Left ventricle myocardium inferior (tissue), 1 donor: ENCODE measurements at regions not wholly inside any gene's neighbourhood (a gene's known extent, or its start where the extent isn't known, plus 50 kb on each side); places are given as distances from the start of the nearest gene placed in this dataset.

Experiments used
- DNase-seq: peaks from one replicate; pipeline ENCODE4 v3.0.0-alpha.2; 2020
- H3K27ac ChIP-seq: fragments of 200-600 bp; replicated peaks from 2 replicates; pipeline ENCODE4 v1.8.0; 2021
- H3K27me3 ChIP-seq: fragments of 200-600 bp; 2 replicates; pipeline ENCODE4 v1.8.0; 2021; ENCODE audit warnings: low read depth
- H3K36me3 ChIP-seq: fragments of 200-600 bp; 2 replicates; pipeline ENCODE4 v1.8.0; 2021
- H3K4me1 ChIP-seq: fragments of 200-600 bp; 2 replicates; pipeline ENCODE4 v1.8.0; 2021
- H3K4me3 ChIP-seq: fragments of 200-600 bp; 2 replicates; pipeline ENCODE4 v1.8.0; 2021; ENCODE audit warnings: mild to moderate bottlenecking, moderate library complexity
- H3K9me3 ChIP-seq: fragments of 200-600 bp; replicated peaks from 2 replicates; pipeline ENCODE4 v1.8.0; 2021
- intact Hi-C: fragments of 100-400 bp; cut with micrococcal nuclease; formaldehyde crosslinking; loops from one replicate; pipeline ENCODE4 v1.11.0; 2022
- TF ChIP-seq, protein P1 (sequence below): fragments of 200-600 bp; IDR thresholded peaks from 2 replicates; pipeline ENCODE4 v1.8.0; 2021; ENCODE audit warnings: antibody characterized with exemption, mild to moderate bottlenecking, borderline replicate concordance
- donor health status: DM: no; HTN: yes; CAD: no; lungs with severe emphysema.

DNA sequence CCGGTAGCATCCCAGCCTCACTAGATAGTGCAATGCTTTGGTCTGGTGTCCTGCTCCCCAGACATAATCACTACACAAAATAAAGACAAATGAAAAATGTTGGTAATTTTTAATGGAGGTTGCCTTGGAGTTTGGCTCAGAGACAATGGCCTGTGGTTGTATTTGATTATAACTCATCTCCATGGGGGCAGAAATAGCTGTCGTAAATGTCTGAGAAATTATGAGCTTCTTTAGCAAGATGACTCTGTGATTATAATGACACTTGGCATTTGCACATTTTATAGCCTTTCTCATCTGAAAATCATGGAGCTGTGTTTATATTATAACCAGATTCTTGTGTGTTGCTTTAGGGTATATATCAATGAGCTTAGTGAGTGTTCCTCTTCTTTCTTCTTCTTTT, 1779.7 kb upstream of the CELF4 start:
- Histone ChIP-seq H3K4me1 (no peaks in the 10 kb centered on the region), H3K27me3 (no peaks in the 10 kb centered on the region), H3K36me3 (no peaks in the 10 kb centered on the region), H3K9me3 (no peaks in the 10 kb centered on the region), H3K27ac (no peak overlapping the region), H3K4me3 (no peak overlapping the region)
- intact Hi-C loops = no loop called here
- DNase-seq = no peak
- TF ChIP-seq, protein P1, sequence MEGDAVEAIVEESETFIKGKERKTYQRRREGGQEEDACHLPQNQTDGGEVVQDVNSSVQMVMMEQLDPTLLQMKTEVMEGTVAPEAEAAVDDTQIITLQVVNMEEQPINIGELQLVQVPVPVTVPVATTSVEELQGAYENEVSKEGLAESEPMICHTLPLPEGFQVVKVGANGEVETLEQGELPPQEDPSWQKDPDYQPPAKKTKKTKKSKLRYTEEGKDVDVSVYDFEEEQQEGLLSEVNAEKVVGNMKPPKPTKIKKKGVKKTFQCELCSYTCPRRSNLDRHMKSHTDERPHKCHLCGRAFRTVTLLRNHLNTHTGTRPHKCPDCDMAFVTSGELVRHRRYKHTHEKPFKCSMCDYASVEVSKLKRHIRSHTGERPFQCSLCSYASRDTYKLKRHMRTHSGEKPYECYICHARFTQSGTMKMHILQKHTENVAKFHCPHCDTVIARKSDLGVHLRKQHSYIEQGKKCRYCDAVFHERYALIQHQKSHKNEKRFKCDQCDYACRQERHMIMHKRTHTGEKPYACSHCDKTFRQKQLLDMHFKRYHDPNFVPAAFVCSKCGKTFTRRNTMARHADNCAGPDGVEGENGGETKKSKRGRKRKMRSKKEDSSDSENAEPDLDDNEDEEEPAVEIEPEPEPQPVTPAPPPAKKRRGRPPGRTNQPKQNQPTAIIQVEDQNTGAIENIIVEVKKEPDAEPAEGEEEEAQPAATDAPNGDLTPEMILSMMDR = no peak

GRCh38 chr18:39344487-39344886, 1778.9 kb upstream of the CELF4 start:
- H3K36me3 ChIP-seq = no peaks in the 10 kb centered on the region
- intact Hi-C loops = no loop called here
- TF ChIP-seq, protein P1 = no peak
- H3K9me3 ChIP-seq = no peaks in the 10 kb centered on the region
- no peak for DNase-seq
- H3K27ac ChIP-seq = no peak overlapping the region
- no peaks in the 10 kb centered on the region for H3K27me3 ChIP-seq
- H3K4me3 ChIP-seq = no peak overlapping the region
- no peaks in the 10 kb centered on the region for H3K4me1 ChIP-seq

GRCh38 chr18:39341129-39341528, 1775.5 kb upstream of the CELF4 start:
- intact Hi-C loops = no loop called here
- Histone ChIP-seq H3K4me1 (no peaks in the 10 kb centered on the region), H3K36me3 (no peaks in the 10 kb centered on the region), H3K27me3 (no peaks in the 10 kb centered on the region), H3K4me3 (no peak overlapping the region), H3K9me3 (no peaks in the 10 kb centered on the region), H3K27ac (no peak overlapping the region)
- TF ChIP-seq, protein P1 = no peak
- no peak for DNase-seq

- DNase-seq = no peak
- no peak overlapping the region for H3K27ac ChIP-seq
- no peak overlapping the region for H3K4me3 ChIP-seq
- intact Hi-C loops = no loop called here
- TF ChIP-seq, protein P1 = no peak
- no peaks in the 10 kb centered on the region for H3K36me3 ChIP-seq
- H3K4me1 ChIP-seq = no peaks in the 10 kb centered on the region
- H3K27me3 ChIP-seq = no peaks in the 10 kb centered on the region
- H3K9me3 ChIP-seq = no peaks in the 10 kb centered on the region
These were observed 1774.8 kb upstream of the CELF4 start for GRCh38 chr18:39340418-39340817.

DNA sequence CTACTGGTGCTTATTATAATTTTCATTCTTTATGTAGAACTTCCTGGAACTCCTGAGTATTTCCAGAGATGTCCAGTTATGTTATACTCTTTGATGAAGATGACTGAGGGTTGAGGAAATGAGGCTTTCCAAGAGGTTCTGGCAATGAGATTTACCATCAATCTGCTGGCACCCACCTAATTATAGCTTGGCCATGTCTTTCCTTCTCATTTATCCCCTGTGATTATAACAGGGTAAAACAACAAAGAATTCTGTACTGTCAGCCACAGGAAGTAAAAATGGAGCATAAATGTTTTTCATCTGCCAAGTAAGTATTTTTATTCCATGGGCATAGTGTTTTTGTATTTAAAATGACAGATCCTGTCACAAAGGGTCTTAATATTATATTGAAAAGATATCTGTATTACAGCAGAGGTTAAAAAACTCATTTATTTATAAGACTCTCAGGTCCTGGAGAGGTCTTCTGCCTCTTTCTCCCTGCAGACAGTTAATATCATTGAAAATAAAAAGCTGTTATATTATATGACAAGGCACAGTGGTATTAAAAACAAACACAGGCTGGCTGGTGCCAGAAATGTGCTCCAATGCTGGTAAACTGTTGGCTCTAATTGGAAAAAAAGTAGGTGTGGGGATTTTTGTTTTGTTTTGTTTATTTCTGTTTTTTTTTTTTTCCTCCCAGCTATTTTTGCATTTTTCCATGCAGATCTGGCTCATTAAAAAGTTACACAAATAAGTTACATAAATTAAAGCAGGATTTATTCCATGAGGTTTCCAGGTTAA, 1764.1 kb upstream of the CELF4 start:
- Histone ChIP-seq H3K27ac (no peak overlapping the region), H3K27me3 (no peaks in the 10 kb centered on the region), H3K9me3 (no peaks in the 10 kb centered on the region), H3K36me3 (no peaks in the 10 kb centered on the region), H3K4me1 (no peaks in the 10 kb centered on the region), H3K4me3 (no peak overlapping the region)
- DNase-seq = no peak
- TF ChIP-seq, protein P1 = no peak
- intact Hi-C loops = no loop called here
